Ishikawa (cell line): ENCODE measurements at regions not wholly inside any gene's neighbourhood (a gene's known extent, or its start where the extent isn't known, plus 50 kb on each side); places are given as distances from the start of the nearest gene placed in this dataset.

Experiments used
- EGR1 ChIP-seq: IDR thresholded peaks from 2 replicates; pipeline ENCODE4 v1.6.1; 2012
- EP300 ChIP-seq: IDR thresholded peaks from 2 replicates; pipeline ENCODE4 v1.6.1; 2012; ENCODE audit warnings: borderline replicate concordance
- MAX ChIP-seq: IDR thresholded peaks from 2 replicates; pipeline ENCODE4 v1.6.1; 2012
- RAD21 ChIP-seq: IDR thresholded peaks from 2 replicates; pipeline ENCODE4 v1.6.1; 2012; ENCODE audit warnings: low read depth
- REST ChIP-seq: IDR thresholded peaks from 2 replicates; pipeline ENCODE4 v1.6.1; 2012; ENCODE audit warnings: low read depth, mild to moderate bottlenecking
- TEAD4 ChIP-seq: IDR thresholded peaks from 2 replicates; pipeline ENCODE4 v1.6.1; 2012
- USF1 ChIP-seq: IDR thresholded peaks from 2 replicates; pipeline ENCODE4 v1.6.1; 2012
- YY1 ChIP-seq: IDR thresholded peaks from 2 replicates; pipeline ENCODE4 v1.6.1; 2012; ENCODE audit warnings: low read depth

- TF ChIP-seq YY1 (no peak), EP300 (no peak), RAD21 (no peak), MAX (no peak), TEAD4 (no peak), USF1 (no peak), REST (no peak), EGR1 (no peak)
These were observed 1432.2 kb upstream of the ACVR2A start for GRCh38 chr2:146412625-146413024.
